ENCODE measurements at regions not wholly inside any gene's neighbourhood (a gene's known extent, or its start where the extent isn't known, plus 50 kb on each side); places are given as distances from the start of the nearest gene placed in this dataset.

DNA sequence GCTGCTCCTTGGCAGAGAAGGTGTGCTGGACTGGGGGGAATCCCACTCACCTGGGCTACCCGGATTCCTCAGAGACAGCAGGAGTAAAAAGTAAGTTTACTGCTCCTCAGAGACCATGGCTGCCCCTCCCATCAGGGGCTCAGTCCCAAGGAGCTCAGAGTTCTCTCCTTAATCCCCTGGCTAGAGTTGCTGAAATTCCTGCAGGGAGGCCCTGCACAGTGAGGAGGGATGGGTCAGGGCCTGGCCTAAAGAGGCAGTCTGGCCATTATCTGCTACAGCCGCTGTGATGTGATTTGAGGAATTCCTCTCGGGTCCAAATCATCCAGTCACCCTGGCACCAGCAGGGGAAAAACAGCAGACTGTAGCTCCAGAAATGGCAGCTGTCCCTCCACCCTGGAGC, 502.5 kb downstream of the PCDH17 start:
- H3K27me3 ChIP-seq (replicated peaks; ENCODE audit: insufficient read depth, low read length) = no peaks in the 10 kb centered on the region
- no peaks in the 10 kb centered on the region for H3K36me3 ChIP-seq (replicated peaks; ENCODE audit: insufficient read depth, low read length)
- TF ChIP-seq, protein P1, sequence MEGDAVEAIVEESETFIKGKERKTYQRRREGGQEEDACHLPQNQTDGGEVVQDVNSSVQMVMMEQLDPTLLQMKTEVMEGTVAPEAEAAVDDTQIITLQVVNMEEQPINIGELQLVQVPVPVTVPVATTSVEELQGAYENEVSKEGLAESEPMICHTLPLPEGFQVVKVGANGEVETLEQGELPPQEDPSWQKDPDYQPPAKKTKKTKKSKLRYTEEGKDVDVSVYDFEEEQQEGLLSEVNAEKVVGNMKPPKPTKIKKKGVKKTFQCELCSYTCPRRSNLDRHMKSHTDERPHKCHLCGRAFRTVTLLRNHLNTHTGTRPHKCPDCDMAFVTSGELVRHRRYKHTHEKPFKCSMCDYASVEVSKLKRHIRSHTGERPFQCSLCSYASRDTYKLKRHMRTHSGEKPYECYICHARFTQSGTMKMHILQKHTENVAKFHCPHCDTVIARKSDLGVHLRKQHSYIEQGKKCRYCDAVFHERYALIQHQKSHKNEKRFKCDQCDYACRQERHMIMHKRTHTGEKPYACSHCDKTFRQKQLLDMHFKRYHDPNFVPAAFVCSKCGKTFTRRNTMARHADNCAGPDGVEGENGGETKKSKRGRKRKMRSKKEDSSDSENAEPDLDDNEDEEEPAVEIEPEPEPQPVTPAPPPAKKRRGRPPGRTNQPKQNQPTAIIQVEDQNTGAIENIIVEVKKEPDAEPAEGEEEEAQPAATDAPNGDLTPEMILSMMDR (IDR thresholded peaks at IDR 0.05; ENCODE audit: low read length) = no peak
- no peak for TF ChIP-seq EZH2 (optimal IDR thresholded peaks at IDR 0.05; ENCODE audit: low read depth, low read length)
- TF ChIP-seq EZH2phosphoT487 (IDR thresholded peaks at IDR 0.05; ENCODE audit: low read length) = no peak
- no peaks in the 10 kb centered on the region for H3K9me3 ChIP-seq (replicated peaks; ENCODE audit: insufficient read depth, low read length)
- H3K4me1 ChIP-seq (ENCODE audit: low read length) = no peaks in the 10 kb centered on the region
- no peak overlapping the region for H3K4me3 ChIP-seq (ENCODE audit: low read length)
- no peak overlapping the region for H3K9ac ChIP-seq (ENCODE audit: low read length)
- H3F3A ChIP-seq (ENCODE audit: insufficient read depth, low read length) = no peaks in the 10 kb centered on the region
- H3K79me2 ChIP-seq (ENCODE audit: low read length) = no peaks in the 10 kb centered on the region
- H4K20me1 ChIP-seq (ENCODE audit: insufficient read depth, low read length) = no peaks in the 10 kb centered on the region
- H3K9me2 ChIP-seq (replicated peaks; ENCODE audit: insufficient read depth, low read length) = no peaks in the 10 kb centered on the region
- DNase-seq = no peak
- no peak overlapping the region for H3K27ac ChIP-seq (ENCODE audit: low read length)
- no peak overlapping the region for H3K4me2 ChIP-seq (ENCODE audit: low read depth, low read length)
- H2AFZ ChIP-seq (ENCODE audit: low read length) = no peak overlapping the region

DNA sequence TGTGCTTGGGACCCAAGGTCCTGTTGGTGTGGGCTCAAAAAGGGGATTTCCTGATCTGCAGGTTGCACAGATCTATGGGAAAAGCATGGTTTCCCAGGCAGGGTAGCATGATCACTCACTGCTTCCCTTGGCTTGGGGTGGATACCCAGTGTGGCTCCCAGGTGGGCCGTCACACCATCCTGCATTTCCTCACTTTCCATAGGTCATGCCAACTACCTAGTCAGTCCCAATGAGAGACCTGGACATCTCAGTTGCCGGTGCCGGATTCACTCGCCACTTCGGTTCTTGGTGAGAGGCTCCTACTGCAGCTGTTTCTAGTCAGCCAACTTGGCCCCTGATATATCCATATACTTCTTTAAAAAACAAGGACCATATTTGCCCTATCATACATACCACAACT, 503.0 kb downstream of the PCDH17 start:
- H3K4me3 ChIP-seq (ENCODE audit: low read length) = no peak overlapping the region
- no peaks in the 10 kb centered on the region for H3K79me2 ChIP-seq (ENCODE audit: low read length)
- H3K9ac ChIP-seq (ENCODE audit: low read length) = no peak overlapping the region
- no peak overlapping the region for H2AFZ ChIP-seq (ENCODE audit: low read length)
- H3K4me1 ChIP-seq (ENCODE audit: low read length) = no peaks in the 10 kb centered on the region
- H3K4me2 ChIP-seq (ENCODE audit: low read depth, low read length) = no peak overlapping the region
- H4K20me1 ChIP-seq (ENCODE audit: insufficient read depth, low read length) = no peaks in the 10 kb centered on the region
- no peak for TF ChIP-seq EZH2 (optimal IDR thresholded peaks at IDR 0.05; ENCODE audit: low read depth, low read length)
- no peak for TF ChIP-seq EZH2phosphoT487 (IDR thresholded peaks at IDR 0.05; ENCODE audit: low read length)
- TF ChIP-seq, protein P1 (IDR thresholded peaks at IDR 0.05; ENCODE audit: low read length) = no peak
- no peaks in the 10 kb centered on the region for H3K9me2 ChIP-seq (replicated peaks; ENCODE audit: insufficient read depth, low read length)
- no peaks in the 10 kb centered on the region for H3F3A ChIP-seq (ENCODE audit: insufficient read depth, low read length)
- DNase-seq = no peak
- no peak overlapping the region for H3K27ac ChIP-seq (ENCODE audit: low read length)
- no peaks in the 10 kb centered on the region for H3K27me3 ChIP-seq (replicated peaks; ENCODE audit: insufficient read depth, low read length)
- no peaks in the 10 kb centered on the region for H3K36me3 ChIP-seq (replicated peaks; ENCODE audit: insufficient read depth, low read length)
- H3K9me3 ChIP-seq (replicated peaks; ENCODE audit: insufficient read depth, low read length) = no peaks in the 10 kb centered on the region

DNA sequence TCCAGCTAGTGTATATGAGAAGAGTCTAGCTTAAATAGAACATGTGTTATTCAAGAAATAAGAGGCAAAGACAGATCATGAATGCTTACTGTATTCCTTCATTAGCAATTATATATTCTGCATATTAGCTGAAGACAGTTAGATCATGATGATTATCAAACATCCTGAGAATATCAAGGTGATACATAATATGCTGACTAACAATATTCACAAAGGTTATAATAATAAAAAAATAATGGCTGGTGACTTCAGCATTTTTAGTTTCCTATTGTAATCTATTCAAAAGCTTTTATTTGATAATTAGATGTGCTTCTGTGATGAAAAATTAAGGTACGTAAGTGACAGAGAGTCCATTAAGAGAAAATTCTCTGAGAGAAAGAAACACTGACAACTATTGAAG, 511.4 kb downstream of the PCDH17 start:
- TF ChIP-seq, protein P1 (IDR thresholded peaks at IDR 0.05; ENCODE audit: low read length) = no peak
- TF ChIP-seq EZH2 (optimal IDR thresholded peaks at IDR 0.05; ENCODE audit: low read depth, low read length) (no peak), EZH2phosphoT487 (IDR thresholded peaks at IDR 0.05; ENCODE audit: low read length) (no peak)
- Histone ChIP-seq H2AFZ (ENCODE audit: low read length) (no peak overlapping the region), H3K27ac (ENCODE audit: low read length) (no peak overlapping the region), H3K4me1 (ENCODE audit: low read length) (no peaks in the 10 kb centered on the region), H3K9ac (ENCODE audit: low read length) (no peak overlapping the region), H3K4me2 (ENCODE audit: low read depth, low read length) (no peak overlapping the region), H3K9me2 (replicated peaks; ENCODE audit: insufficient read depth, low read length) (no peaks in the 10 kb centered on the region), H3K79me2 (ENCODE audit: low read length) (no peaks in the 10 kb centered on the region), H4K20me1 (ENCODE audit: insufficient read depth, low read length) (no peaks in the 10 kb centered on the region), H3K9me3 (replicated peaks; ENCODE audit: insufficient read depth, low read length) (no peaks in the 10 kb centered on the region), H3K27me3 (replicated peaks; ENCODE audit: insufficient read depth, low read length) (no peaks in the 10 kb centered on the region), H3K36me3 (replicated peaks; ENCODE audit: insufficient read depth, low read length) (no peaks in the 10 kb centered on the region), H3F3A (ENCODE audit: insufficient read depth, low read length) (no peaks in the 10 kb centered on the region), H3K4me3 (ENCODE audit: low read length) (no peak overlapping the region)
- DNase-seq = no peak
